GM23338 (cell line): ENCODE measurements at regions not wholly inside any gene's neighbourhood (a gene's known extent, or its start where the extent isn't known, plus 50 kb on each side); places are given as distances from the start of the nearest gene placed in this dataset.

ENCODE experiments used
- ATAC-seq: fragments of 200-7000 bp; cut with Tn5 transposase; 3 replicates; pipeline ENCODE4 v1.9.1; 2020
- DNase-seq: peaks from one replicate; pipeline ENCODE4 v3.0.0-alpha.2; 2015; ENCODE audit warnings: low spot score
- H2AFZ ChIP-seq: fragments of 200-600 bp; sonication (generic); 2 replicates; pipeline ENCODE4 v1.8.0; 2016; ENCODE audit warnings: antibody characterized with exemption, mild to moderate bottlenecking, moderate library complexity
- H3F3A ChIP-seq: fragments of 200-600 bp; sonication (generic); replicated peaks from 2 replicates; pipeline ENCODE4 v1.8.0; 2017; ENCODE audit warnings: antibody characterized with exemption, mixed run types, low read depth
- H3K27ac ChIP-seq: fragments of 200-600 bp; sonication (generic); 2 replicates; pipeline ENCODE4 v1.6.1; 2016; ENCODE audit warnings: low read depth
- H3K27me3 ChIP-seq: fragments of 200-600 bp; sonication (generic); 2 replicates; pipeline ENCODE4 v1.8.0; 2016; ENCODE audit warnings: mild to moderate bottlenecking, mixed run types, moderate library complexity; ENCODE audit not compliant: insufficient read depth
- H3K36me3 ChIP-seq: fragments of 200-600 bp; sonication (generic); 2 replicates; pipeline ENCODE4 v1.8.0; 2016; ENCODE audit warnings: mild to moderate bottlenecking; ENCODE audit not compliant: insufficient read depth
- H3K4me1 ChIP-seq: fragments of 200-600 bp; sonication (generic); 2 replicates; pipeline ENCODE4 v1.8.0; 2016; ENCODE audit warnings: mild to moderate bottlenecking, moderate library complexity; ENCODE audit not compliant: insufficient read depth
- H3K4me2 ChIP-seq: fragments of 200-600 bp; sonication (generic); 2 replicates; pipeline ENCODE4 v1.7.1; 2017; ENCODE audit warnings: mixed run types
- H3K4me3 ChIP-seq: fragments of 200-600 bp; sonication (generic); 2 replicates; pipeline ENCODE4 v1.6.1; 2016; ENCODE audit warnings: mixed run types
- H3K79me2 ChIP-seq: fragments of 200-600 bp; sonication (generic); replicated peaks from 2 replicates; pipeline ENCODE4 v1.8.0; 2017; ENCODE audit warnings: mild to moderate bottlenecking; ENCODE audit not compliant: insufficient read depth
- H3K9me2 ChIP-seq: fragments of 200-600 bp; sonication (generic); 2 replicates; pipeline ENCODE4 v1.8.0; 2017; ENCODE audit not compliant: insufficient read depth
- H4K20me1 ChIP-seq: fragments of 200-600 bp; sonication (generic); replicated peaks from 2 replicates; pipeline ENCODE4 v1.8.0; 2017; ENCODE audit warnings: mild to moderate bottlenecking; ENCODE audit not compliant: insufficient read depth
- H3K27ac Mint-ChIP-seq: 2 replicates; pipeline ENCODE4 v1.8.0; 2020; ENCODE audit warnings: inconsistent platforms, mild to moderate bottlenecking, moderate library complexity, mixed read lengths
- H3K27me3 Mint-ChIP-seq: 3 replicates; pipeline ENCODE4 v1.8.0; 2022; ENCODE audit warnings: low read depth, mild to moderate bottlenecking, moderate library complexity, mixed read lengths, inconsistent platforms; ENCODE audit not compliant: insufficient read depth, poor library complexity
- H3K36me3 Mint-ChIP-seq: 3 replicates; pipeline ENCODE4 v1.8.0; 2021; ENCODE audit warnings: low read depth, mild to moderate bottlenecking, inconsistent platforms, moderate library complexity, mixed read lengths
- H3K4me1 Mint-ChIP-seq: 3 replicates; pipeline ENCODE4 v1.8.0; 2020; ENCODE audit warnings: mild to moderate bottlenecking, inconsistent platforms, mixed read lengths
- H3K4me3 Mint-ChIP-seq: 3 replicates; pipeline ENCODE4 v1.8.0; 2021; ENCODE audit warnings: moderate library complexity, mild to moderate bottlenecking, inconsistent platforms, mixed read lengths
- H3K9me3 Mint-ChIP-seq: 3 replicates; pipeline ENCODE4 v1.8.0; 2020; ENCODE audit warnings: moderate library complexity, mild to moderate bottlenecking, inconsistent platforms, mixed read lengths
- CREB1 ChIP-seq: fragments of 250-450 bp; sonication (Bioruptor Pico); IDR thresholded peaks from 2 replicates; pipeline ENCODE4 v1.5.0; 2020; ENCODE audit warnings: low read depth, mild to moderate bottlenecking, moderate library complexity
- ETS1 ChIP-seq: IDR thresholded peaks from 2 replicates; pipeline ENCODE4 v1.6.1; 2016; ENCODE audit warnings: antibody characterized with exemption
- EZH2 ChIP-seq: fragments of 200-600 bp; sonication (generic); IDR thresholded peaks from one replicate; pipeline ENCODE4 v1.8.0; 2017; ENCODE audit warnings: antibody characterized with exemption, mild to moderate bottlenecking, low read depth; ENCODE audit not compliant: unreplicated experiment
- EZH2phosphoT487 ChIP-seq: fragments of 200-600 bp; sonication (generic); IDR thresholded peaks from one replicate; pipeline ENCODE4 v1.8.1; 2018; ENCODE audit warnings: antibody characterized with exemption; ENCODE audit not compliant: unreplicated experiment
- JUNB ChIP-seq: IDR thresholded peaks from one replicate; pipeline ENCODE4 v1.6.1; 2016; ENCODE audit warnings: antibody characterized with exemption; ENCODE audit not compliant: unreplicated experiment
- NANOG ChIP-seq: IDR thresholded peaks from 2 replicates; pipeline ENCODE4 v1.6.1; 2016; ENCODE audit warnings: antibody characterized with exemption, borderline replicate concordance
- POLR2AphosphoS5 ChIP-seq: IDR thresholded peaks from 2 replicates; pipeline ENCODE4 v1.6.1; 2016; ENCODE audit warnings: antibody characterized with exemption, low read depth
- STAT1 ChIP-seq: IDR thresholded peaks from one replicate; pipeline ENCODE4 v1.6.1; 2016; ENCODE audit warnings: antibody characterized with exemption; ENCODE audit not compliant: unreplicated experiment
- ZNF114 ChIP-seq: fragments of 250-450 bp; sonication (Bioruptor Pico); IDR thresholded peaks from 2 replicates; pipeline ENCODE4 v1.5.0; 2020; ENCODE audit warnings: mild to moderate bottlenecking, moderate library complexity
- ZNF462 ChIP-seq: fragments of 250-450 bp; sonication (Bioruptor Pico); IDR thresholded peaks from 2 replicates; pipeline ENCODE4 v1.5.0; 2020; ENCODE audit warnings: mild to moderate bottlenecking, moderate library complexity

GRCh38 chr7:136702913-136703312 lies 165.5 kb upstream of the CHRM2 start:
- H3K4me1 Mint-ChIP-seq: no peaks in the 10 kb centered on the region
- ATAC-seq (no peak), DNase-seq (no peak)
- H3K4me2 ChIP-seq: no peak overlapping the region
- H3K27me3 Mint-ChIP-seq: peaks cover 2% of the 10 kb centered on the region
- no peak overlapping the region for H3K4me3 Mint-ChIP-seq
- no peaks in the 10 kb centered on the region for H3K36me3 Mint-ChIP-seq
- H3K27ac Mint-ChIP-seq: no peak overlapping the region
- TF ChIP-seq NANOG (no peak), CREB1 (CRISPR knock-in tag) (no peak), STAT1 (no peak), EZH2phosphoT487 (no peak), POLR2AphosphoS5 (no peak), ZNF114 (CRISPR knock-in tag) (no peak), ZNF462 (CRISPR knock-in tag) (no peak)
- H3K4me1 ChIP-seq: no peaks in the 10 kb centered on the region
- H3K79me2 ChIP-seq: no peaks in the 10 kb centered on the region
- H3F3A ChIP-seq: no peaks in the 10 kb centered on the region
- peak overlapping the region; percentile 23; the same call in 1 of the 2 replicates for H2AFZ ChIP-seq
- no peak overlapping the region for H3K27ac ChIP-seq
- no peaks in the 10 kb centered on the region for H3K9me3 Mint-ChIP-seq
- H3K4me3 ChIP-seq: no peak overlapping the region
- H3K27me3 ChIP-seq: no peaks in the 10 kb centered on the region
- no peaks in the 10 kb centered on the region for H3K36me3 ChIP-seq
- H3K9me2 ChIP-seq: no peaks in the 10 kb centered on the region
- H4K20me1 ChIP-seq: no peaks in the 10 kb centered on the region

- Histone ChIP-seq H3K36me3 (no peaks in the 10 kb centered on the region), H2AFZ (no peak overlapping the region), H3K4me1 (no peaks in the 10 kb centered on the region), H3K27ac (no peak overlapping the region), H3K4me2 (no peak overlapping the region), H3K27me3 (no peaks in the 10 kb centered on the region), H4K20me1 (no peaks in the 10 kb centered on the region), H3K4me3 (no peak overlapping the region), H3K9me2 (no peaks in the 10 kb centered on the region), H3F3A (no peaks in the 10 kb centered on the region), H3K79me2 (no peaks in the 10 kb centered on the region)
- no peak for ATAC-seq
- DNase-seq: no peak
- Mint-ChIP-seq H3K4me1 (no peaks in the 10 kb centered on the region; the same call in 2 of the 3 replicates), H3K9me3 (no peaks in the 10 kb centered on the region), H3K4me3 (no peak overlapping the region), H3K27me3 (no peaks in the 10 kb centered on the region), H3K36me3 (no peaks in the 10 kb centered on the region), H3K27ac (no peak overlapping the region)
- TF ChIP-seq JUNB (no peak), ZNF114 (CRISPR knock-in tag) (no peak), EZH2 (no peak), ETS1 (no peak), POLR2AphosphoS5 (no peak)
Observed at GRCh38 chr7:136698977-136699376, 169.5 kb upstream of the CHRM2 start.
